ENCODE measurements at regions not wholly inside any gene's neighbourhood (a gene's known extent, or its start where the extent isn't known, plus 50 kb on each side); places are given as distances from the start of the nearest gene placed in this dataset.

DNA sequence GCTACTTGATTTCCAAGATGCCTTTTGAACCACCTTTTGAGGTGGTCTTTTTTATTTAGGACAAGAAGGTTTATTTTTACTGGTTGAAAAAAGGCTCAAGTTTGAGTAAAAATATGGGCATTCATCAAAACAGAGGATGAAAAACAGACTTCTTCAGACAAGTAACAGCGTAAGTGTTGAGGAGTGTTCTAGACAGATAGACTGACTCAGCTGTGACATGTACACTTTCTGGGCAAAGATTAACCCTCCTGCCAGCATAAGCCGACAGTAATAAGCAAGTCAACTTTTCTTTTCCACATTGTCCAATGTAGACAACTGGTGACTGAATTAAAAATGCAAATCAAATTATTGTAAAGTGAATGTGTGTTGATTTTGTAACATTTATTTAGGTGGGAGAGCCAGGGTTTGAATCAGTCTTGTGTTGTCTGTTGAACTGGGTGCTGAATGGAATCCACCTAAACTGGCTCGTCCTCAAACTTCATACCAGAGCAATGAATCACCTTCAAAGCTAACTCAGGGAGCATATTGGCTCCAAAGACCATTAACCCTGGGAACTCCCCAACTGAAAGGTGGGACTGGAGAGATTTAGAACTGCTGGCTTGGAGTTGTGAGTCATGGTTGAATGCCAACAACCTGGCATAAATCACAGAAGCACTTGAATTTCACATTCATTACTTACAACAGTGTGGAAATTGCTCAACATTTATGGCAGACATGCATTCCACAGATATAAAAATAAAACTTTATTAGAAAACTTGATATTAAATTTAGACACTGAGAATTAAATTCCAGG, 377.0 kb downstream of the ETS1 start:
- TF ChIP-seq, protein P1, sequence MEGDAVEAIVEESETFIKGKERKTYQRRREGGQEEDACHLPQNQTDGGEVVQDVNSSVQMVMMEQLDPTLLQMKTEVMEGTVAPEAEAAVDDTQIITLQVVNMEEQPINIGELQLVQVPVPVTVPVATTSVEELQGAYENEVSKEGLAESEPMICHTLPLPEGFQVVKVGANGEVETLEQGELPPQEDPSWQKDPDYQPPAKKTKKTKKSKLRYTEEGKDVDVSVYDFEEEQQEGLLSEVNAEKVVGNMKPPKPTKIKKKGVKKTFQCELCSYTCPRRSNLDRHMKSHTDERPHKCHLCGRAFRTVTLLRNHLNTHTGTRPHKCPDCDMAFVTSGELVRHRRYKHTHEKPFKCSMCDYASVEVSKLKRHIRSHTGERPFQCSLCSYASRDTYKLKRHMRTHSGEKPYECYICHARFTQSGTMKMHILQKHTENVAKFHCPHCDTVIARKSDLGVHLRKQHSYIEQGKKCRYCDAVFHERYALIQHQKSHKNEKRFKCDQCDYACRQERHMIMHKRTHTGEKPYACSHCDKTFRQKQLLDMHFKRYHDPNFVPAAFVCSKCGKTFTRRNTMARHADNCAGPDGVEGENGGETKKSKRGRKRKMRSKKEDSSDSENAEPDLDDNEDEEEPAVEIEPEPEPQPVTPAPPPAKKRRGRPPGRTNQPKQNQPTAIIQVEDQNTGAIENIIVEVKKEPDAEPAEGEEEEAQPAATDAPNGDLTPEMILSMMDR (IDR thresholded peaks at IDR 0.05; ENCODE audit: low read depth, low read length, missing control alignments), result no peak

DNA sequence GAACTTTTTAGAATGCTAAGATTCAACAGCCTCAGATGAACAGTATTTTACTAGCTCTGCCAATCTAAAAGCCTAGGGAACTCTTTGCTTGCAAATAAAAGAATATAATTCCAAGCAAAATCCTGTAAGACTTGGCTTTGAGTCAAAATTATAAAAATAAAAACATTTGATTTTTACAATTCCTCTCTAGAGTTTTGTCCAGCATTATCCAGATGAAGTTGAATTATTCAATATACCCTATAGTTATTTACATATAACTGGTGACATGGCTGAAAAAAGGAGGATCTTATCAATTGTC, 378.3 kb downstream of the ETS1 start:
- H3K4me3 ChIP-seq (ENCODE audit: low read depth, low read length), result no peak overlapping the region
- DNase-seq (ENCODE audit: low read depth), result no peak
- TF ChIP-seq, protein P1 (IDR thresholded peaks at IDR 0.05; ENCODE audit: low read depth, low read length, missing control alignments), result no peak

More for the DNA sequence above, 377.0 kb downstream of the ETS1 start:
- H3K4me3 ChIP-seq (ENCODE audit: low read depth, low read length), result no peak overlapping the region
- DNase-seq (ENCODE audit: low read depth), result no peak

GRCh38 chr11:128208329-128209137, 378.8 kb downstream of the ETS1 start:
- DNase-seq (ENCODE audit: low read depth), result no peak
- TF ChIP-seq, protein P1 (IDR thresholded peaks at IDR 0.05; ENCODE audit: low read depth, low read length, missing control alignments), result no peak
- H3K4me3 ChIP-seq (ENCODE audit: low read depth, low read length), result no peak overlapping the region

GRCh38 chr11:128207861-128208321, 379.5 kb downstream of the ETS1 start:
- no peak overlapping the region for H3K4me3 ChIP-seq (ENCODE audit: low read depth, low read length)
- DNase-seq (ENCODE audit: low read depth), result no peak
- TF ChIP-seq, protein P1 (IDR thresholded peaks at IDR 0.05; ENCODE audit: low read depth, low read length, missing control alignments), result no peak

DNA sequence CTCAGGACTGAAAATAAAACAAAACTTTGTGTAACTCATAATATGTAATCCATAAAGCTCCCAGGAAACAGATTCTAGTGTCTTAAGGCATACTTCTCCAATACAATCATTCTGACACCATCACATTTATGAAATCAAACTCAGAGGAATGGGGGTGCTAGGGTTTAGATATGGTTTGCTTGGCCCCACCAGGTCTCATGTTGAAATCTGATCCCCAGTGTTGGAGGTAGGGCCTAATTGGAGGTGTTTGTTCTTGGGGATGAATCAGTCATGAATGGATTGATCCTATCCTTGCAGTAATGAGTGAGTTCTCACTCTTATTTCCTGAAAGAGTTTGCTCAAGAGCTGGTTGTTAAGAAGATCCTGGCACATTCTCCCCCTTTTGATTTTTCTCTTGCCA, 380.9 kb downstream of the ETS1 start:
- H3K4me3 ChIP-seq (ENCODE audit: low read depth, low read length), result no peak overlapping the region
- TF ChIP-seq, protein P1 (IDR thresholded peaks at IDR 0.05; ENCODE audit: low read depth, low read length, missing control alignments), result no peak
- DNase-seq (ENCODE audit: low read depth), result no peak

DNA sequence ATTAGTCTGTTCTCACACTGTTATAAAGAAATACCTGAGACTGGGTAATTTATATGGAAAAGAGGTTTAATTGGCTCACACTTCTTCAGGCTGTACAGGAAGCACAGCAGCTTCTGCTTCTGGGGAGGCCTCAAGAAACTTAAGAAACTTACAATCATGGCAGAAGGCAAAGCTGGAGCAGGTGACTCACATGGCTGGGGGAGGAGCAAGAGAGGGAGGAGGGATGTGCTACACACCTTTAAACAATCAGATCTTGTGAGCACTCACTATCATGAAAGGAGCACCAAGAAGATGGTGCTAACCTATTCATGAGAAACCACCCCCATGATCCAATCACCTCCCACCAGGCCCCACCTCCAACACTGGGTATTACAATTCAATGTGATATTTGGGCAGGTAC, 381.6 kb downstream of the ETS1 start:
- no peak for DNase-seq (ENCODE audit: low read depth)
- no peak overlapping the region for H3K4me3 ChIP-seq (ENCODE audit: low read depth, low read length)
- TF ChIP-seq, protein P1 (IDR thresholded peaks at IDR 0.05; ENCODE audit: low read depth, low read length, missing control alignments), result no peak

All from GM12864 (cell line).